ENCODE measurements at regions not wholly inside any gene's neighbourhood (a gene's known extent, or its start where the extent isn't known, plus 50 kb on each side); places are given as distances from the start of the nearest gene placed in this dataset.

GRCh38 chr6:92719773-92720172 lies 699.6 kb downstream of the EPHA7 start:
- TF ChIP-seq, protein P1, sequence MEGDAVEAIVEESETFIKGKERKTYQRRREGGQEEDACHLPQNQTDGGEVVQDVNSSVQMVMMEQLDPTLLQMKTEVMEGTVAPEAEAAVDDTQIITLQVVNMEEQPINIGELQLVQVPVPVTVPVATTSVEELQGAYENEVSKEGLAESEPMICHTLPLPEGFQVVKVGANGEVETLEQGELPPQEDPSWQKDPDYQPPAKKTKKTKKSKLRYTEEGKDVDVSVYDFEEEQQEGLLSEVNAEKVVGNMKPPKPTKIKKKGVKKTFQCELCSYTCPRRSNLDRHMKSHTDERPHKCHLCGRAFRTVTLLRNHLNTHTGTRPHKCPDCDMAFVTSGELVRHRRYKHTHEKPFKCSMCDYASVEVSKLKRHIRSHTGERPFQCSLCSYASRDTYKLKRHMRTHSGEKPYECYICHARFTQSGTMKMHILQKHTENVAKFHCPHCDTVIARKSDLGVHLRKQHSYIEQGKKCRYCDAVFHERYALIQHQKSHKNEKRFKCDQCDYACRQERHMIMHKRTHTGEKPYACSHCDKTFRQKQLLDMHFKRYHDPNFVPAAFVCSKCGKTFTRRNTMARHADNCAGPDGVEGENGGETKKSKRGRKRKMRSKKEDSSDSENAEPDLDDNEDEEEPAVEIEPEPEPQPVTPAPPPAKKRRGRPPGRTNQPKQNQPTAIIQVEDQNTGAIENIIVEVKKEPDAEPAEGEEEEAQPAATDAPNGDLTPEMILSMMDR (optimal IDR thresholded peaks at IDR 0.05 in 1 of 3, IDR thresholded peaks at IDR 0.05 in 1 of 3, conservative IDR thresholded peaks at IDR 0.05 in 1 of 3; ENCODE audit: extremely low read depth in 1 of 3, insufficient read depth in 2 of 3, low read length in 3 of 3), result no peak
- TF ChIP-seq EZH2 (IDR thresholded peaks at IDR 0.05; ENCODE audit: low read length), result no peak
- FAIRE-seq, result no peak

DNA sequence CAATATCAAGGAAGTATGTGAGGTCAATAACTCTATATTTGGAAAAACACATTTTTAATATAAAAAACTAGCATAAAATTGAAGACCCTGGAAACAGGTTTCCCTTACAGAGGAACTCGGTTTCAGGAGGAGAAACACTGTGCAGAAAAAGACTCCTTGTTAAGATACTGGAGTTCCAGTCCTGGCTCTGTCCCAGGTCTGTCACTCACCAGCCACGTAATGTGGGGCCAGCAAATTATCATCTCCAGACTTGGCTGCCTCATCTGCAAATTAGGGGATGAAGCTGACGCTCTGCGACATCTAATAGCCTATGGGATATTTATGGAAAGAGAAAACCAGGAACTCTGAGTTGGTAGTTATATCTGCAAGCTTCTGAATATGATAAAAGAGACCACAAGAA lies 702.7 kb downstream of the EPHA7 start:
- dilution Hi-C loops (cut with MboI; ENCODE audit: extremely low pct_ligation_motif_present, low sequenced_read_pairs), result no loop called here
- Histone ChIP-seq H3K36me3 (ENCODE audit: control insufficient read depth in 2 of 2, extremely low read depth in 1 of 2, insufficient read depth in 2 of 2, low read length in 2 of 2) (no peaks in the 10 kb centered on the region), H3K27ac (ENCODE audit: control insufficient read depth, insufficient read depth, low read length) (no peak overlapping the region), H3K4me2 (ENCODE audit: control insufficient read depth, extremely low read depth, insufficient read depth, low read depth, low read length) (no peak overlapping the region), H2AFZ (ENCODE audit: control insufficient read depth, low read length) (no peak overlapping the region), H3K27me3 (ENCODE audit: control insufficient read depth, extremely low read depth, insufficient read depth, low read length) (no peaks in the 10 kb centered on the region), H3K79me2 (ENCODE audit: control insufficient read depth, insufficient read depth, low read length) (no peaks in the 10 kb centered on the region), H4K20me1 (ENCODE audit: control insufficient read depth, extremely low read depth, insufficient read depth, low read length) (no peaks in the 10 kb centered on the region), H3K9ac (ENCODE audit: control insufficient read depth, extremely low read depth, insufficient read depth, low read length) (no peak overlapping the region), H3K9me1 (ENCODE audit: control insufficient read depth, extremely low read depth, insufficient read depth, low read length) (no peaks in the 10 kb centered on the region), H3K4me1 (ENCODE audit: control insufficient read depth, extremely low read depth, insufficient read depth, low read length) (no peaks in the 10 kb centered on the region), H3K4me3 (ENCODE audit: control insufficient read depth in 2 of 3, extremely low read depth in 1 of 3, insufficient read depth in 2 of 3, low read depth in 1 of 3, low read length in 3 of 3) (no peak overlapping the region), H3K9me3 (ENCODE audit: control insufficient read depth, low read depth, low read length) (no peaks in the 10 kb centered on the region)
- TF ChIP-seq EZH2 (IDR thresholded peaks at IDR 0.05; ENCODE audit: low read length), result no peak
- TF ChIP-seq, protein P1 (optimal IDR thresholded peaks at IDR 0.05 in 1 of 3, IDR thresholded peaks at IDR 0.05 in 1 of 3, conservative IDR thresholded peaks at IDR 0.05 in 1 of 3; ENCODE audit: extremely low read depth in 1 of 3, insufficient read depth in 2 of 3, low read length in 3 of 3), result no peak
- no peak for DNase-seq (ENCODE audit: low read depth, low spot score)
- FAIRE-seq, result no peak

More at GRCh38 chr6:92719773-92720172, 699.6 kb downstream of the EPHA7 start:
- H3K9me3 ChIP-seq (ENCODE audit: control insufficient read depth, low read depth, low read length), result no peaks in the 10 kb centered on the region
- no peak overlapping the region for H2AFZ ChIP-seq (ENCODE audit: control insufficient read depth, low read length)
- no peak for DNase-seq (ENCODE audit: low read depth, low spot score)
- no peak overlapping the region for H3K9ac ChIP-seq (ENCODE audit: control insufficient read depth, extremely low read depth, insufficient read depth, low read length)
- H3K27ac ChIP-seq (ENCODE audit: control insufficient read depth, insufficient read depth, low read length), result no peak overlapping the region
- H3K4me2 ChIP-seq (ENCODE audit: control insufficient read depth, extremely low read depth, insufficient read depth, low read depth, low read length), result no peak overlapping the region
- H3K9me1 ChIP-seq (ENCODE audit: control insufficient read depth, extremely low read depth, insufficient read depth, low read length), result no peaks in the 10 kb centered on the region
- H3K27me3 ChIP-seq (ENCODE audit: control insufficient read depth, extremely low read depth, insufficient read depth, low read length), result no peaks in the 10 kb centered on the region
- H4K20me1 ChIP-seq (ENCODE audit: control insufficient read depth, extremely low read depth, insufficient read depth, low read length), result no peaks in the 10 kb centered on the region
- H3K4me1 ChIP-seq (ENCODE audit: control insufficient read depth, extremely low read depth, insufficient read depth, low read length), result no peaks in the 10 kb centered on the region
- no peak overlapping the region for H3K4me3 ChIP-seq (ENCODE audit: control insufficient read depth in 2 of 3, extremely low read depth in 1 of 3, insufficient read depth in 2 of 3, low read depth in 1 of 3, low read length in 3 of 3)
- dilution Hi-C loops (cut with MboI; ENCODE audit: extremely low pct_ligation_motif_present, low sequenced_read_pairs), result no loop called here
- H3K36me3 ChIP-seq (ENCODE audit: control insufficient read depth in 2 of 2, extremely low read depth in 1 of 2, insufficient read depth in 2 of 2, low read length in 2 of 2), result no peaks in the 10 kb centered on the region
- no peaks in the 10 kb centered on the region for H3K79me2 ChIP-seq (ENCODE audit: control insufficient read depth, insufficient read depth, low read length)

Data from keratinocyte (primary cell).